GM21529 (cell line): ENCODE measurements at regions not wholly inside any gene's neighbourhood (a gene's known extent, or its start where the extent isn't known, plus 50 kb on each side); places are given as distances from the start of the nearest gene placed in this dataset.

Experiments
- ATAC-seq: cut with Tn5 transposase; IDR thresholded peaks from one replicate; pipeline ENCODE4 v1.9.1; 2021; ENCODE audit not compliant: unreplicated experiment

GRCh38 chr2:117500721-117501120 lies 313.8 kb upstream of the DDX18 start:
- no peak for ATAC-seq

GRCh38 chr2:117502121-117502520 lies 312.4 kb upstream of the DDX18 start:
- ATAC-seq, result no peak

- no peak for ATAC-seq
Measured at GRCh38 chr2:117512307-117512706, 302.2 kb upstream of the DDX18 start.

- no peak for ATAC-seq
Measured at GRCh38 chr2:117514371-117514770, 300.1 kb upstream of the DDX18 start.

GRCh38 chr2:117519238-117519637 lies 295.3 kb upstream of the DDX18 start:
- no peak for ATAC-seq

GRCh38 chr2:117519721-117520120 lies 294.8 kb upstream of the DDX18 start:
- no peak for ATAC-seq

GRCh38 chr2:117523267-117523666 lies 291.2 kb upstream of the DDX18 start:
- ATAC-seq, result no peak

GRCh38 chr2:117523711-117524238 lies 290.7 kb upstream of the DDX18 start:
- no peak for ATAC-seq

GRCh38 chr2:117536139-117536538 lies 278.4 kb upstream of the DDX18 start:
- ATAC-seq, result no peak

GRCh38 chr2:117537032-117537431 lies 277.5 kb upstream of the DDX18 start:
- ATAC-seq, result no peak

- ATAC-seq, result no peak
Measured at GRCh38 chr2:117551858-117552257, 262.6 kb upstream of the DDX18 start.

GRCh38 chr2:117553448-117553847 lies 261.0 kb upstream of the DDX18 start:
- ATAC-seq, result no peak

GRCh38 chr2:117555965-117556364 lies 258.5 kb upstream of the DDX18 start:
- no peak for ATAC-seq

- no peak for ATAC-seq
Measured at GRCh38 chr2:117557626-117558025, 256.9 kb upstream of the DDX18 start.

- no peak for ATAC-seq
Measured at GRCh38 chr2:117562654-117563053, 251.8 kb upstream of the DDX18 start.

- no peak for ATAC-seq
Measured at GRCh38 chr2:117571590-117572349, 242.7 kb upstream of the DDX18 start.

GRCh38 chr2:117587310-117587709 lies 227.2 kb upstream of the DDX18 start:
- no peak for ATAC-seq

GRCh38 chr2:117603060-117603459 lies 211.4 kb upstream of the DDX18 start:
- no peak for ATAC-seq

- ATAC-seq, result no peak
Measured at GRCh38 chr2:117603567-117603966, 210.9 kb upstream of the DDX18 start.

- no peak for ATAC-seq
Measured at GRCh38 chr2:117607202-117607601, 207.3 kb upstream of the DDX18 start.

- ATAC-seq, result no peak
Measured at GRCh38 chr2:117613101-117613500, 201.4 kb upstream of the DDX18 start.

- no peak for ATAC-seq
Measured at GRCh38 chr2:117614296-117614695, 200.2 kb upstream of the DDX18 start.
